Suprapubic skin (tissue), 4 donors: ENCODE measurements at regions not wholly inside any gene's neighbourhood (a gene's known extent, or its start where the extent isn't known, plus 50 kb on each side); places are given as distances from the start of the nearest gene placed in this dataset.

ENCODE experiments used
- POLR2A ChIP-seq, 2 donors: fragments of 450-650 bp; IDR thresholded peaks; one replicate each; pipeline ENCODE4 v1.6.1; 2017; ENCODE audit warnings: antibody characterized with exemption in 2 of 2, mild to moderate bottlenecking in 2 of 2, moderate library complexity in 2 of 2
- POLR2AphosphoS5 ChIP-seq, 3 donors: sonication (generic); formaldehyde crosslinking; IDR thresholded peaks; one replicate each; pipeline ENCODE4 v1.6.1; 2017; ENCODE audit warnings: antibody characterized with exemption in 3 of 3
- TF ChIP-seq, protein P1 (sequence below), 2 donors: fragments of 200-600 bp in 1 of 2; fragments of 450-650 bp in 1 of 2; sonication (generic) in 1 of 2; IDR thresholded peaks; one replicate each; pipeline ENCODE4 v1.5.1; 2016 to 2019; ENCODE audit warnings: antibody characterized with exemption in 2 of 2, mild to moderate bottlenecking in 1 of 2, moderate library complexity in 1 of 2

DNA sequence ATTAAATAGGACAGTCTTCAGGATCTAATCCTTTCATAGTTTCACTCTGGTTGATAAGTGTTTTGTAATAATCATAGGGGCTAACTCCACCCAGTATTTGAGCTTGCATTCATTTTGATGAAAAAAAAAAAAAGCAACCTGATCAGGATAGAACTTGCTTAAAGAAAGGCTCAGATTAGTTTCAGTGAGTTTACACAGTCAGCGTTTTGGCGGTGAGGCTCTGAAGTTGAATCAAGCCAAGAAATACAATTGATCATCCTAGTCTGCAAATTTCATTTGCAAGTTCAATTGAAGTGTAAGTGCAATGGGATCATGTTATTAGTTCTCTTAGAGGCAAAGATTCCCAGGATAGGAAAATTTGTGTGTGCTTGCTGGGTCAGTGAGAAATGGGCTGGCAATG lies 159.7 kb upstream of the ELL2 start:
- no peak for TF ChIP-seq POLR2A (IDR thresholded peaks at IDR 0.05)
- TF ChIP-seq, protein P1, sequence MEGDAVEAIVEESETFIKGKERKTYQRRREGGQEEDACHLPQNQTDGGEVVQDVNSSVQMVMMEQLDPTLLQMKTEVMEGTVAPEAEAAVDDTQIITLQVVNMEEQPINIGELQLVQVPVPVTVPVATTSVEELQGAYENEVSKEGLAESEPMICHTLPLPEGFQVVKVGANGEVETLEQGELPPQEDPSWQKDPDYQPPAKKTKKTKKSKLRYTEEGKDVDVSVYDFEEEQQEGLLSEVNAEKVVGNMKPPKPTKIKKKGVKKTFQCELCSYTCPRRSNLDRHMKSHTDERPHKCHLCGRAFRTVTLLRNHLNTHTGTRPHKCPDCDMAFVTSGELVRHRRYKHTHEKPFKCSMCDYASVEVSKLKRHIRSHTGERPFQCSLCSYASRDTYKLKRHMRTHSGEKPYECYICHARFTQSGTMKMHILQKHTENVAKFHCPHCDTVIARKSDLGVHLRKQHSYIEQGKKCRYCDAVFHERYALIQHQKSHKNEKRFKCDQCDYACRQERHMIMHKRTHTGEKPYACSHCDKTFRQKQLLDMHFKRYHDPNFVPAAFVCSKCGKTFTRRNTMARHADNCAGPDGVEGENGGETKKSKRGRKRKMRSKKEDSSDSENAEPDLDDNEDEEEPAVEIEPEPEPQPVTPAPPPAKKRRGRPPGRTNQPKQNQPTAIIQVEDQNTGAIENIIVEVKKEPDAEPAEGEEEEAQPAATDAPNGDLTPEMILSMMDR (IDR thresholded peaks at IDR 0.05) = no peak
- TF ChIP-seq POLR2AphosphoS5 (IDR thresholded peaks at IDR 0.05) = no peak
